Gastroesophageal sphincter (tissue), 3 donors: ENCODE measurements at regions not wholly inside any gene's neighbourhood (a gene's known extent, or its start where the extent isn't known, plus 50 kb on each side); places are given as distances from the start of the nearest gene placed in this dataset.

Experiments used
- CTCF ChIP-seq, 4 experiments: fragments of 200-600 bp in 2 of 4; fragments of 450-650 bp in 2 of 4; sonication (generic) in 1 of 4; IDR thresholded peaks; one replicate each; pipeline ENCODE4 v1.5.1; 2017 to 2019; ENCODE audit warnings: antibody characterized with exemption in 4 of 4, mild to moderate bottlenecking in 2 of 4, moderate library complexity in 2 of 4
- EP300 ChIP-seq: sonication (generic); formaldehyde crosslinking; IDR thresholded peaks from one replicate; pipeline ENCODE4 v1.6.1; 2017; ENCODE audit warnings: antibody characterized with exemption, mild to moderate bottlenecking
- POLR2A ChIP-seq, 2 donors: fragments of 450-650 bp; IDR thresholded peaks; one replicate each; pipeline ENCODE4 v1.6.1; 2017; ENCODE audit warnings: antibody characterized with exemption in 2 of 2, mild to moderate bottlenecking in 2 of 2, moderate library complexity in 1 of 2
- POLR2AphosphoS5 ChIP-seq: sonication (generic); formaldehyde crosslinking; IDR thresholded peaks from one replicate; pipeline ENCODE4 v1.6.1; 2017; ENCODE audit warnings: antibody characterized with exemption

- TF ChIP-seq CTCF (IDR thresholded peaks at IDR 0.05) (no peak), POLR2A (IDR thresholded peaks at IDR 0.05) (no peak), POLR2AphosphoS5 (no peak), EP300 (no peak)
Observed at GRCh38 chr7:136693166-136694119, 175.0 kb upstream of the CHRM2 start.
